OCI-M2 (cell line): ENCODE measurements at regions not wholly inside any gene's neighbourhood (a gene's known extent, or its start where the extent isn't known, plus 50 kb on each side); places are given as distances from the start of the nearest gene placed in this dataset.
"Not testable (repeated sequence)": the region's sequence is repeated elsewhere in the genome, so short reads cannot be mapped to it uniquely, and the experiment has no call there.

ENCODE experiments used
- DNase-seq: peaks from one replicate; lab custom pipeline; 2025; ENCODE audit not compliant: unreplicated experiment; lab: John Stamatoyannopoulos, UW

DNA sequence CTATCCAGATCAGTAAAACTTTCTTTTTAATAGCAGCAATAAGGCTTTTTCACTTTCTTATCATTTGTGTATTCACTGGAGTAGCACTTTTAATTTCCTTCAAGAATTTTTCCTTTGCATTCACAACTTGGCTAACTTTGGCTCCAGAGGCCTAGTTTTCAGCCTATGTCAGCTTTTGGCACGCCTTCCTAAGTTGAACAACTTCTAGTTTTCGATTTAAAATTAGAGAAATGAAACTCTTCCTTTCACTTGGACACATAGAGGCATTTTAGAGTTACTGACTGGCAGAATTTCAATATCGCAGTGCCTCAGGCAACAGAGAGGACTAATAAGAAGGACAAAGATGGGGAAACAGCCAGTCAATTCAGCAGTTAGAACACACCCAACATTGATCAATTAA, 577.4 kb downstream of the DSC3 start:
- no peak for DNase-seq

DNA sequence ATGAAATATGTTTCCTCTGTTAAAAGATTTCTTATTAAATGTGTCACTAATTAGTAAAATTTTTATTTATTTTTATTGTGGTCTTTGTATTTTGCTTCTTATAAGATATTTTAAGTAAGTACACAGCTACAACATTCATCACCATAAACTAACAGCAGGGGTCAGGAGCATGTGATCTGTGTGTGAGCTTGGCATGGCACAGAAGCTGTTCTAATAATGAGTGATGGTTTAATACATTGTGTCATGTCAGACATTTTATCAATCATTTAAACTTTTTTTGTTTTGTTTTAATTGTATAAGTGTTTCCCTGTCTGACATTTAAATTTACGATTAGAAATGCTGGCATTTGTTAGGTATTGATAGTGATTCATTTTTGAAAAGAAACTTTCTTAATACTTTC, 585.4 kb downstream of the DSC3 start:
- no peak for DNase-seq

DNA sequence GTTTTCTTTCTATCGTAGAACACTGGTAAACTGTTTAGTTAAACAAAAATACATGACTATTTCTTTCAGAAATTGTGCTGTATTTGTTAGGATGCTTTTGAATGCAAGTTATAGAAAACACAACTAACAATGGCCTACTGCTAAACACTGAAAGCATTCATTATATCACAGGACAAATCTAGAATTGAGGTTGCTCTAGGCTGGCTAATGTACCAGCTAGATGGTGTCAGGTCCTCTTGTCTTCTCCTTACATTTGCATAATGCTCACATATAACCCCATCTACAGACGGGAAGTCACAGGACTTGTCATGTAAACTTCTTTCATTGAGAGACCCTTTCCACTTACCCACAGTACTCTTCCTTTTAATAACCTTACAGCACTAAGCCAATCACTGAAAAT, 586.8 kb downstream of the DSC3 start:
- no peak for DNase-seq

DNA sequence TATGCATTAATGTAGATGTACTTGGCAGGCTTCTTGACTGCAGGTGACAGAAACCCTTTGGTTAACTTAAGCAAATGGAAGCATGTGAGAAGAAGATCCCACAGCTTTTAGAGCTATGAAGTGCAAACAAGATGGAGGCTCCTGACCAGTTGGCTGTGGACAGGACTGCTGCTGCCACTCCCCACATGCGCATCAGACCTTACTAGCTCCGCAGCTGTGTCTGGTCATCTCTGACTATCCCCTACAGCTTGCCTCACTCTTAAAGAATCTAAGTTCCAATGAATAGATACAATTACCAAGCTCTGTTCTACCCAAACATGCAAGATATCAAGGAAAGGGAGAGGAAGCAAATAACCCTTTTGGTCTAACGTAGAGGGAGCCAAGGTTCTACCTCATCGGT, 587.6 kb downstream of the DSC3 start:
- no peak for DNase-seq

DNA sequence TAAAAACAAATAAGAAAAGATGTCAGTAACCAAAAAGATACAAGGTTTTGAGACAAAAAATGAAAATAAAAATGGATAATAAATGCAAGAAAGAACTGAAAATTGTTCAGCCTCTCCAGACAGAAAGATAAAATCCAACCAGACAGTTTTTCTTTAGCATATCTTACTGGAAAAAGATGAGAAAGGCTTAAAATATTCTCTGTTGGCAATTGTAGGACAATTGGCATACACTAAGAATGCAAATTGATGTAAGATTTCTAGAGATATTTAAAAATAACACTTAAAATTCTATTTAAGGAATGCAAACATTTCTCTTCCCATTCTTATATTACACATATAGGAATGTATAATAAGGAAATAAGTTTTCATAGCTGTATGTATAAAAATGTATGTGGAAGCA, 590.6 kb downstream of the DSC3 start:
- no peak for DNase-seq

DNA sequence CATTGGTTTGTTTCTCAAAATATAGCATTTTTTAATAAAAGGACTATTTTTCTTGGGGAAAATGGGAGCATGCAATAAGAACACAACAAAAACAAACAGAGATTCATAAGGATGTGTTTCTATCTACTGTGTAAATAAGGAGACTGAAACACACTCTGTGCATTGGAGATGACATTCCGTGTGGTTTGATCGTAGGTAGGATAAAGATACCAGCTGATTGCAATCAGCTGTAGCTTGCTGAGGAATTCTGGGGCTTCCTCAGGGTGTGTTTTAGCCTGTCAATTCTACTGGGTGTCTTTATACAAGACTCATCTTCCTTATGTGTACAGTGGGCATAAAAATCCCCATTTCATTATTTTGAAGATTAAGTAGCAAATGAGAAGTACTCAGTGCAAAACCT, 591.6 kb downstream of the DSC3 start:
- no peak for DNase-seq

DNA sequence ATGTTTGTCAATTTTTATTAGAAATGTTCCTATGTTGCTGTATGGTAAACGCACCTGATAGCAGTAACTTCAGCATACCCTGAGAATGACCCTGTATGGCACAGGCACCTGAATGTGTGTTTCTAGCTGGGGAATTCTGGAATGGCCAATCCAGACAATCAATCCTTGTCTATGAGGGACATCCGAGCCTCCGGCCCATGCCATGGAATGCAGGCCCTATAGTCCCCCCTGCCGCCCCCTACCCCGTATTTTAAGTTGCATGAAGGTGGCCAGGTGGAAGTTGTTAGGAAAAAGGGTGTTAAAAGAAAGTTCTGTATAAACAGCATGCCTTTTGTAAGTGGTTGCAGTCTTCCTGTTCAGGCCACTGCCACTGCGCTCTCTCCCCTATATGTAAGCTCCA, 595.9 kb downstream of the DSC3 start:
- no peak for DNase-seq

DNA sequence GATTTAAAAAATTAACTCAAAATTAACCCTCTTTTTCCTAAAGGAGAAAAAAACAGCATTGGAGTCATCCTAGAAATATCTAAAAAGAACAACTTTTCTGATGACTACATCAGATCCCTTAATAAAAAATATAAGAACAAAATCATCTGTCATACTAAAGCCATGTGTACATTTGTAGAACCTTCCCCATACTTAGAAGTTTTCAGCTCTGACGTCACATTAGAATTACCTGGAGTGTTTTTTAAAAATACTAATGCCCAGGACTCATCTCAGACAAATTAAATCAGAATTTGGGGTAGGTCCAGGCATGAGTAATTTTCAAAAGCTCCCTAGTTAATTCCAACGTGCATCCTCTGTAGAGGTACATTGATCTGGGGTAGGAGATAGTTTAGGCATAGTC, 598.0 kb downstream of the DSC3 start:
- no peak for DNase-seq

DNA sequence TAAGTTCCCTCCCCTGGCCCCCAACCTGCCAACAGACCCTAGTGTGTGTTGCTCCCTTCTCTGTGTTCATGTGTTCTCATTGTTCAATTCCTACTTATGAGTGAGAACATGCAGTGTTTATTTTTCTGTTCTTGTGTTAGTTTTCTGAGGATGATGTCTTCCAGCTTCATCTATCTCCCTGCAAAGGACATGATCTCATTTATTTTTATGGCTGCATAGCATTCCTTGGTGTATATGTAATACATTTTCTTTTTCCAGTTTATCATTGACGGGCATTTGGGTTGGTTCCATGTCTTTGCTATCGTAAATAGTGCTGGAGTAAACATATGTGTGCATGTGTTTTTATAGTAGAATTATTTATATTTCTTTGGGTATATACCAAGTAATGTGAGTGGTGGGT, 602.2 kb downstream of the DSC3 start:
- no peak for DNase-seq

DNA sequence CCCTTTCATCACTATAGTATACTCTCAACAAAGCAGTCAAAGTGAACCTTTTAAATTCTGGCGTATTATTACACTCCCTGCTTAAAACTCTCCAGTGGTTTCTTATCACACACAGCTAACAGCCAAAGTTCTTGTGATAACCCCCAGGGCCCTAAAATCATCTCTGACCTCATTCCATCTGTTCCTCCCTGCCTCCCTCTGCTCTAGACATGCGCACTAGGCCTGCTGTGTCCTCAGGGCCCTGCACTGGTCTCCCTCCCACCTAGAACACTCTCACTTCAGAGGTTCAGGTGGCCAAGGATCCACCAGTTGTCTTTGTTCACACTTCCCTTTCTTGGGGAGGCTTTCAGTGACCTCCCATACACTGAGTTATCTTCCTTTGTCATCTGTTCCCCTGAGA, 603.4 kb downstream of the DSC3 start:
- no peak for DNase-seq

DNA sequence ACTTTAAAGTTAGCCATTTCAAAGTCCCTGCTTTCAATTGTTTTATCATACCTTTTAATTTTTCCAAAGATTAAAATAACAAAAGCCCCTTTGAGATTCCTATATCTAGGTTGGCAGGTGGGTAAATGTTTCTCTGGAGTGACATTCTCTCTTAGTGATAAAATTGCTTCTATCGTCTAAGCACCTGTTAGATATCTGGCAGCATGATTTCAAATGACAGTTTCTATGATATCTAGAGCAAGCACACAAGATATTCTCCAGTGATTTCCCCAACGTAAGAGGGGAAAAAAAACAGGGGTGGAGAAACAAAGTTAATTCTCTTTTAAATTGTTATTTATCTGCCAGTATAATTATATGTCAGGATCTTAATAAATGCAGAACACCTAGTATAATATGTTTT, 610.2 kb downstream of the DSC3 start:
- DNase-seq = no peak

DNA sequence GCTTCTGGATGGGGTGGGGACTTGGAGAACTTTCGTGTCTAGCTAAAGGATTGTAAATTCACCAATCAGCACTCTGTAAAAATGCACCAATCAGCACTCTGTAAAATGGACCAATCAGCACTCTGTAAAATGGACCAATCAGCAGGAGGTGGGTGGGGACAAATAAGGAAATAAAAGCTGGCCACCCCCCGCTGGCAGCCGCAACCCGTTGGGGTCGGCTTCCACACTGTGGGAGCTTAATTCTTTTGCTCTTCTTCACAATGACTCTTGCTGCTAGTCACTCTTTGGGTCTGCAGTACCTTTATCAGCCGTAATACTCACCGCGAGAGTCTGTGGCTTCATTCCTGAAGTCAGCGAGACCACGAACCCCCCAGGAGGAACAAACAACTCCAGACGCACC, 623.1 kb downstream of the DSC3 start:
- not testable (repeated sequence) for DNase-seq

DNA sequence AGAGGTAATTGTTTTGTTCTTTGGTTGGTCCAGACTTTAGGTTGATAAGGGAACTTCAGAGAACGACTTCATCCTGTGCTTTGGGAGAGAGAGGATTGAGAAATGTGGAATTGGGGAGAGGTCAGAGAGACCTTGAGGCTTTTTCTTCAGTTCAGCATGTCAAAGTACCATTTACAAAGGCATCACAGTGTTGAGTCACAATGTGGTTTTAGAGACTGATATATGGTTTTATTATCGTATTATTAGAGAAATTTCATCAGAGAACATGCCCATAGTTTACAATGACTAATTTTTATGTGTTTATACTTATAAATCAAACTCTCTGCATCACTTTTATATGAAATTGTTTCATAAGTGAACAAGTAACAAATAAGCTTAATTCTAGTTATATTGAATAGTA, 626.6 kb downstream of the DSC3 start:
- no peak for DNase-seq

DNA sequence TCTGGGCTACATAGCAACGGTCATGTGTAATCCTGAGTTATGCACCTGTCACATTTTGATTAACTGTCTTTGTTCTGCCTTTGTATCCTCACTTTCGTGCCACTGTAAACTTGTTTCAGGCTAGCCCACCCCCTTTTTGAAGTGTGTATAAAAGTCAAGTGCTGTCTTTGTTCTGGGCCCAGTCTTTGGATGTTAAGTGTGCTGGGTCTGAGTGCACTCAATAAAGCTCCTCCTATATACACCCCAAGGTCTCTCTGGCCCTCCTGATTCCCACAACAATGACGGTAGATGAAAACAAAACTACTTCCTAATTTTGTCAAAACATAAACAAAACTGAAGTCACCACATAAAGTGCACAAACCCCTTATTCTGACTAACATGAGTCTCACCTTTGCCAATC, 633.4 kb downstream of the DSC3 start:
- no peak for DNase-seq

DNA sequence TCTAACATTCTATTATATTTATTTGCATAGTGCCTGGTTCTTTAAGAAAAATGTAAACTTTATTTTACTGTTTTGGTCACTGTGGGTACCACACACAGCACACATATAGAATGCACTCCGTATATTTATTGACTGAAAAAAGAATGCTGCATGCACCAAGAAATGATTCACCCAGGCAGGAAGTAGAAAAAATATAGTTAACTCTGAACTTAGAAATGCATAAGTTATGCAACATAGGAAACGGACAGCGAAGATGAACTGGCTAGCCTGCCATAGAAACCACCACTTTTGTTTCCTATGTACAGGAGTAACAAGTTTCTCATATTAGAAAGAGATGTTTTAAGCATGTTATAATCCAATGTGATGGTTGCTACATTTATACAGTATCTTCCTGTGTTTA, 635.8 kb downstream of the DSC3 start:
- no peak for DNase-seq

DNA sequence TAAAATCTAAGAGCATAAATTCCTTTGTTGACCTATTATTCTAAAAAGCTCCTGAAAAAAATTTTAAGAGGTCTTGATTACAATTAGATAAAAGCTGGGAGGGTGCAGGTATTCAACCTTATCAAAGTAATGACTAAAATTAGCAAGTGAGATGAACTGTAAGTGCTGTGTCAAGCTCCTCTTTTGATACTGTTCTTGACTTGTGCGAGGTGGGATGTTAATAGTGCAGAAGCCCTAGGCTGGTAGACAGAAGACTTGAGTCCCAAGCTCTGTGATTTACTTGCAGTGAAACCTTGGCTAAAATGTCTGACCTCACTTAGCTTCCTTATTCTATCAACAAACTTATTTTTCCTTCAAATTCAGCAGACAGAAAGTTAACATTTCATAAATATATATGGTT, 637.5 kb downstream of the DSC3 start:
- DNase-seq = no peak

DNA sequence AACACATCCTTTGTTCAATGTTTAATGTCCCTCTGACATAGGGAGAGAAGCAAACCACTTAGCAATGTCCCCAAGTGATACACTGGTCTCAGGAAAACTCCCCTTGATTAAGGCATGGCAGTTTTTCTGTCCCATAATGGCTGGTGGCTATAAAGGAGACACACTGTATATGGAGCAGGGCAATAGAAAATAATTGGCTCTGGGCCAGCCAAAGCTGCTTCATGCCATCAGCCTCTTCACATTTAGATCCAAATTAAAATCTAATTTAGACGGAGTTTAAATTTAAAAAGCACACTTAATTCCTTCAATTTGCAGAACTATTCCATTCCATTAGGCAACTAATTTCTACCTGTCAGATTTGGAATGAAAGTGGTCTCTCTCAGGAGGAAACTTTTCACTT, 638.1 kb downstream of the DSC3 start:
- DNase-seq = no peak

DNA sequence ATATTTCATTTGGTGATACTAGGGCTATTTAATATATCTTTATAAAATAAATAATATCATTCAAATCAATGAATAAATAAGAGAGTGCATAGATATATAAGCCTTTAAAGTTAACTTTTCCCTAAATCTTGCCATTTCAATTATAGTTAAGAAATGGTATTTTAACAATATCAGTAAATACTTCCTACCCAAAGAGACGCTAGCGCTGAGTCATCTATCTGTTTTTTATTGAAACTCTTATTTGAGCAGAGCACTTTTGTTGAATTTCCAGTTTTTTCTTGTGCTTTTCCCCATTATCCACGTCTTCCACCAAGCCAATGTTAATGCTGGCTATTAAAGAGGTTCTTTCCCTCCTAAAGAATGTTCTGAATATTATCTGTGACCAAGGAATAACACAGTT, 639.3 kb downstream of the DSC3 start:
- DNase-seq = no peak

DNA sequence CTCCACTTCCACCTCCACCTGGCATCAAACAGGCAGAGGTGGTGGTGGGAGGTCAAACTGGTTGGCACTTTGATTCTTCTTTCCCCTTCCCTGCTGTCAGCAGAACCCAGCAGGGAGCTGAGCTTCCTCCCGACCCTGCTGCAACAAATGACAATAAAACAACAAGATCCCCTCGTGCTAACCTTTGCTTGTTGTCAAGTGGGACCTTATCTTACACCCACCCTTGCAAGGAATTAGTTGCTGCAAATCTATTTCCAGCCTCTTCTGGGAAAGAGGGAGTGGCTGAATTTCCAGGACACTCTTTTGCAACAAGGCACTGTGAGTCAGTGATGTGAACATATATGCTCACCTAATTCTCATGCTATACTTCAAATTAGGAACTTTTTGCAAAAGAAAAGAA, 655.1 kb downstream of the DSC3 start:
- DNase-seq = no peak

DNA sequence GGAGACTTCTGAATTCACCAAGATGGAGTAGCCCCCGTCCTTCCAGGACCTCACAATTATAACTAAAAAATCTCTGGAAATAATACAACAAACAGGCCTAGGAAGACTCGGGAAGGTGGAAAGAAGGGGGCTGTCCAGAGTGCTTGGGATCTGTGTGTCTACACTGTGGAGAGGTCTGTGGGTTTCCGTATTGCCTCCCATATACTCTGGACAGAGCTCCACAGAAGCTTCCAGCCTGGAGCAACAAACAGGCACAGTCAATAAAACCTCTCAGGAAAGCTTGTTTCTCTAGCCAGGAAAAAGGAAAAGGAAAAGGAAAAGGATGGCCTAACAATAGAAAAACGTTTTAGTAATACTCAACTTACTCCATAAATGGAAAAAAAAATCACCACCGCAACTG, 655.9 kb downstream of the DSC3 start:
- no peak for DNase-seq

DNA sequence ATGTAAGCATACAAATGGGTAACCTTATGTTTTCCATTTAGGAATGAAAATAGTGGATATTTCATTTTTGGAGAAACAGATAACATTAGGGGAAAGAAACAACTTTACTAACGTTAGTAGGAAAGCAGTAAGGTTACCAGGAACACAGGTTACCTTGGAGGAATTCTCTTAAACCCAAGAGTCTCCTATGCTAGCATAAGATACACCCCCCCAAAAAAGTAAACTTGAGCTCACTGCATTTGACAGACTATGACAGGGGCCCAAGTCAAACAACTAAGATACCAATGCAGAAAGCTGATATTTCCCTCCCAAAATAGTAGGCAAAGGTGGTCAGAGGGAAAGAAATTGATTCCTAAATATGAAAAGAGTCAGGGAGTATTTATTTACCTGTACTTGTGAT, 656.9 kb downstream of the DSC3 start:
- no peak for DNase-seq

DNA sequence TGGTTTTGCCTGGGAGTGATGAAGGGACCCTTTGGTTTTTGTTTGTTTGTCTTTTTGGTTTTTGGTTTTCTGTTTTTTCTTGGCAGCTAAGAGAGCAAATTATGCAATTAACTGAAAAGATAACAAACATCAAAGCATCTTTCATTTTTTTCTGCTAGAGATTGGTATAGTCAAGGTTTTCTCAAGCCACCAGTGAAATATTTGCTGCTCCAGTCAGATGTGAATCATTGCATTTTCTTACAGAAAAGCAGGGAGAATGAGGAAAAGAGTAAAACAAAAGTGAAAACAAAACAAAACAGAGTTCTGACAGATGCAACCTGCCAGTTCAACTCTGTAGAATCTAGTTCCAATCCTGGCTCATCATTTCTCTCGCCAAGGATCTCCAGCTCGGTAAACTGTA, 660.7 kb downstream of the DSC3 start:
- no peak for DNase-seq

DNA sequence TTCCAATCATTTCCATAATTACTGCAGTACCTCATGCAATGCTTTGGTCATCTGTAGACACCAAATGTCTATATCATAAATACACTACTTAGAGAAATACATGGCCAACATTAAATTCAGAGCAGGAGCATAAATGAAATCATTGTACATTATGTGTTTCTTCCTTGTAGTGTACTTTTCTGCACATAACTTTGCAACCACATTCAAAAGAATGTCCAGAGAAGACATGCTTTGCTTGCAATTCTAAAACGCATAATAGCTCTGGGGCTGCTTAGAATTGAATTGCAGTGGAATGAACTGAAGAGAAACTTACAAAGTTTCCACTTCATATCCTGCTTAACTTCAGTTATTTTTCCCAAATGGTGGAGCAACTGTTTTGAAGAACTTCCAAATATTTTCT, 664.4 kb downstream of the DSC3 start:
- no peak for DNase-seq

DNA sequence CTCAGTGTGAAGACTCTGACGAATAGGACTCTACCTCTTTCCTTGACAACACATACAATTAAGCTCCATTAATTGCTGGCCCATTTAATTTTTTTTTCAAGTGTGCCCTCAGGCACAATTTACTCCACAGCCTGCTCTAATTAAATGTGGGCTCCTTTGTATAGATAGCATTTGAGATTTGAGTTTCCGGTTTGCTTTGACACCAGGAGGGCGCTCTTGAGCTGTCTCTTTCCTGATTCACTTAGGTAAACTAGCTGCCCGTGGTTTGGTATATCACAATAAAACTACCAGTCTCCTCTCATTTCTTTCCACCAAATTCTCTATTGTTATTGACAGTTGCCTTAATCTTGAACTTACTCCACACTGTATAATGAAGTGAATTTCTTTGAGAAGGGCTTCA, 666.0 kb downstream of the DSC3 start:
- DNase-seq = no peak
